ENCODE measurements at regions not wholly inside any gene's neighbourhood (a gene's known extent, or its start where the extent isn't known, plus 50 kb on each side); places are given as distances from the start of the nearest gene placed in this dataset.

- BruUV-seq (replicated peaks) = no TSS peak
- Histone ChIP-seq H3K4me3 (ENCODE audit: low read depth, low read length) (no peak overlapping the region), H3K36me3 (ENCODE audit: control insufficient read depth, insufficient read depth, low read length) (no peaks in the 10 kb centered on the region), H3K9me3 (no peaks in the 10 kb centered on the region; the same call in 1 of the 2 replicates), H3K27me3 (replicated peaks; ENCODE audit: control insufficient read depth, insufficient read depth, low read length) (no peaks in the 10 kb centered on the region; the same call in 1 of the 2 replicates), H3K4me1 (no peaks in the 10 kb centered on the region)
- DNase-seq = no peak
- H3K9me3 Mint-ChIP-seq (ENCODE audit: unreplicated experiment) = no peaks in the 10 kb centered on the region
- no peak overlapping the region for H3K27ac Mint-ChIP-seq (ENCODE audit: unreplicated experiment)
- CTCF ChIA-PET = interaction anchor here (0.6 kb wide), 1 partner anchor 399 kb away, joined by 3 read pairs; no protein-coding TSS in a partner anchor
- H3K36me3 Mint-ChIP-seq (ENCODE audit: insufficient read depth, unreplicated experiment) = no peaks in the 10 kb centered on the region
- intact Hi-C loops (cut with micrococcal nuclease; ENCODE audit: unreplicated experiment) = no loop called here
- TF ChIP-seq CTCF (IDR thresholded peaks at IDR 0.05; ENCODE audit: insufficient read depth in 1 of 2, low read depth in 1 of 2, low read length in 1 of 2, severe bottlenecking in 1 of 2, unreplicated experiment in 1 of 2) = no peak
- H3K4me3 Mint-ChIP-seq (ENCODE audit: unreplicated experiment) = no peak overlapping the region
- POLR2A ChIA-PET = no interaction called here
- H3K4me1 Mint-ChIP-seq (ENCODE audit: low read depth, unreplicated experiment) = no peaks in the 10 kb centered on the region
- peaks cover 4% of the 10 kb centered on the region for H3K27me3 Mint-ChIP-seq (ENCODE audit: insufficient read depth, unreplicated experiment)
Observed at GRCh38 chr11:122423886-122424285, 231.6 kb upstream of the UBASH3B start.

GRCh38 chr11:122423273-122423672, 232.2 kb upstream of the UBASH3B start:
- peaks cover 4% of the 10 kb centered on the region for H3K27me3 Mint-ChIP-seq (ENCODE audit: insufficient read depth, unreplicated experiment)
- ChIA-PET CTCF (interaction anchor here (0.6 kb wide), 1 partner anchor 398 kb away, joined by 3 read pairs; no protein-coding TSS in a partner anchor), POLR2A (no interaction called here)
- no TSS peak for BruUV-seq (replicated peaks)
- no peaks in the 10 kb centered on the region for H3K36me3 ChIP-seq (ENCODE audit: control insufficient read depth, insufficient read depth, low read length)
- intact Hi-C loops (cut with micrococcal nuclease; ENCODE audit: unreplicated experiment) = no loop called here
- no peaks in the 10 kb centered on the region for H3K9me3 Mint-ChIP-seq (ENCODE audit: unreplicated experiment)
- H3K4me3 Mint-ChIP-seq (ENCODE audit: unreplicated experiment) = no peak overlapping the region
- H3K4me1 ChIP-seq = no peaks in the 10 kb centered on the region
- H3K36me3 Mint-ChIP-seq (ENCODE audit: insufficient read depth, unreplicated experiment) = no peaks in the 10 kb centered on the region
- TF ChIP-seq CTCF (IDR thresholded peaks at IDR 0.05; ENCODE audit: insufficient read depth in 1 of 2, low read depth in 1 of 2, low read length in 1 of 2, severe bottlenecking in 1 of 2, unreplicated experiment in 1 of 2) = no peak
- H3K27ac Mint-ChIP-seq (ENCODE audit: unreplicated experiment) = no peak overlapping the region
- H3K27me3 ChIP-seq (replicated peaks; ENCODE audit: control insufficient read depth, insufficient read depth, low read length) = no peaks in the 10 kb centered on the region; the same call in 1 of the 2 replicates
- H3K4me1 Mint-ChIP-seq (ENCODE audit: low read depth, unreplicated experiment) = no peaks in the 10 kb centered on the region
- no peak overlapping the region for H3K4me3 ChIP-seq (ENCODE audit: low read depth, low read length)
- no peaks in the 10 kb centered on the region; the same call in 1 of the 2 replicates for H3K9me3 ChIP-seq
- DNase-seq = no peak

GRCh38 chr11:122422682-122423081, 232.8 kb upstream of the UBASH3B start:
- no TSS peak for BruUV-seq (replicated peaks)
- H3K4me3 ChIP-seq (ENCODE audit: low read depth, low read length) = no peak overlapping the region
- ChIA-PET CTCF (no interaction called here), POLR2A (no interaction called here)
- H3K4me1 ChIP-seq = no peaks in the 10 kb centered on the region
- no peak for TF ChIP-seq CTCF (IDR thresholded peaks at IDR 0.05; ENCODE audit: insufficient read depth in 1 of 2, low read depth in 1 of 2, low read length in 1 of 2, severe bottlenecking in 1 of 2, unreplicated experiment in 1 of 2)
- peaks cover 4% of the 10 kb centered on the region for H3K27me3 Mint-ChIP-seq (ENCODE audit: insufficient read depth, unreplicated experiment)
- no peaks in the 10 kb centered on the region; the same call in 1 of the 2 replicates for H3K9me3 ChIP-seq
- H3K27ac Mint-ChIP-seq (ENCODE audit: unreplicated experiment) = no peak overlapping the region
- H3K27me3 ChIP-seq (replicated peaks; ENCODE audit: control insufficient read depth, insufficient read depth, low read length) = no peaks in the 10 kb centered on the region; the same call in 1 of the 2 replicates
- no peaks in the 10 kb centered on the region for H3K36me3 Mint-ChIP-seq (ENCODE audit: insufficient read depth, unreplicated experiment)
- no peaks in the 10 kb centered on the region for H3K9me3 Mint-ChIP-seq (ENCODE audit: unreplicated experiment)
- no peak for DNase-seq
- H3K36me3 ChIP-seq (ENCODE audit: control insufficient read depth, insufficient read depth, low read length) = no peaks in the 10 kb centered on the region
- no peak overlapping the region for H3K4me3 Mint-ChIP-seq (ENCODE audit: unreplicated experiment)
- H3K4me1 Mint-ChIP-seq (ENCODE audit: low read depth, unreplicated experiment) = no peaks in the 10 kb centered on the region
- intact Hi-C loops (cut with micrococcal nuclease; ENCODE audit: unreplicated experiment) = no loop called here

Data from Caco-2 (cell line).